Astrocyte of the spinal cord (primary cell): ENCODE measurements at regions not wholly inside any gene's neighbourhood (a gene's known extent, or its start where the extent isn't known, plus 50 kb on each side); places are given as distances from the start of the nearest gene placed in this dataset.
A peak's percentile ranks its signal among the peaks of the same experiment; 100 is the strongest.

ENCODE experiments used
- DNase-seq: peaks from one replicate; pipeline ENCODE4 v3.0.0; 2011; ENCODE audit warnings: low read depth, low spot score
- H3K4me3 ChIP-seq: 2 replicates; pipeline ENCODE4 v1.5.1; 2011; ENCODE audit warnings: low read depth, mild to moderate bottlenecking, low read length, moderate library complexity
- in situ Hi-C: cut with HindIII; loops from 2 replicates; pipeline ENCODE4 v1.10.0; 2017; ENCODE audit warnings: low sequenced_read_pairs
- TF ChIP-seq, protein P1 (sequence below): IDR thresholded peaks from 2 replicates; pipeline ENCODE4 v1.5.1; 2012; ENCODE audit warnings: low read depth, mild to moderate bottlenecking, low read length, inconsistent platforms

DNA sequence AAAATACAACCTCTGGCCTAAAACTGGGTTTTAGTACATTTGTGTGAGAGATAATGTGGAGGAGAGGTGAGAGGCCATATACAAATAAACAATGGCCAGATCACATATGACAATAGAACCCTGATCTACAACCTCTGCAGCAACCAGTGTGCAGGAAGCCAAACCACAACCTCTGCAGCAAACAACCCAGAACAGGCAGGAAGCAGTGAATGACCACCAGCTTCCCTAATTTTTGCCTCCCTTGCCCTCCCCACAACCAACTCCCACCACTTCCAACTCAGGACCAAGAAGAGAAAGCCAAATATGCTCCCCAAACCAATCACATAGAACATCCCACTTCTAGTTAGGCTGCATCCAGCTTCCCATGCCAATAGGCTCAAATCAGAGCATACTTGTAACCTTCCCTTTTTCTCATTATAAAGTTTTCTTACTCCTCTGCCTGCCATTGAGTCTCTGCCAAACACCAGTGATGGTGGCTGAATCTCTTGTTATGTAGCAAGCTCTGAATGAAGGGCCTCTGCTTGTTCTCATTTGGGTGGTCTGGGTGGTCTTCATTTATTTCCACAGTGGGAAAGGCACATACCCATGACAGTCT lies 102.6 kb upstream of the GAP43 start:
- DNase-seq, result no peak
- H3K4me3 ChIP-seq, result no peak overlapping the region
- TF ChIP-seq, protein P1, sequence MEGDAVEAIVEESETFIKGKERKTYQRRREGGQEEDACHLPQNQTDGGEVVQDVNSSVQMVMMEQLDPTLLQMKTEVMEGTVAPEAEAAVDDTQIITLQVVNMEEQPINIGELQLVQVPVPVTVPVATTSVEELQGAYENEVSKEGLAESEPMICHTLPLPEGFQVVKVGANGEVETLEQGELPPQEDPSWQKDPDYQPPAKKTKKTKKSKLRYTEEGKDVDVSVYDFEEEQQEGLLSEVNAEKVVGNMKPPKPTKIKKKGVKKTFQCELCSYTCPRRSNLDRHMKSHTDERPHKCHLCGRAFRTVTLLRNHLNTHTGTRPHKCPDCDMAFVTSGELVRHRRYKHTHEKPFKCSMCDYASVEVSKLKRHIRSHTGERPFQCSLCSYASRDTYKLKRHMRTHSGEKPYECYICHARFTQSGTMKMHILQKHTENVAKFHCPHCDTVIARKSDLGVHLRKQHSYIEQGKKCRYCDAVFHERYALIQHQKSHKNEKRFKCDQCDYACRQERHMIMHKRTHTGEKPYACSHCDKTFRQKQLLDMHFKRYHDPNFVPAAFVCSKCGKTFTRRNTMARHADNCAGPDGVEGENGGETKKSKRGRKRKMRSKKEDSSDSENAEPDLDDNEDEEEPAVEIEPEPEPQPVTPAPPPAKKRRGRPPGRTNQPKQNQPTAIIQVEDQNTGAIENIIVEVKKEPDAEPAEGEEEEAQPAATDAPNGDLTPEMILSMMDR, result no peak
- in situ Hi-C loops, result no loop called here

DNA sequence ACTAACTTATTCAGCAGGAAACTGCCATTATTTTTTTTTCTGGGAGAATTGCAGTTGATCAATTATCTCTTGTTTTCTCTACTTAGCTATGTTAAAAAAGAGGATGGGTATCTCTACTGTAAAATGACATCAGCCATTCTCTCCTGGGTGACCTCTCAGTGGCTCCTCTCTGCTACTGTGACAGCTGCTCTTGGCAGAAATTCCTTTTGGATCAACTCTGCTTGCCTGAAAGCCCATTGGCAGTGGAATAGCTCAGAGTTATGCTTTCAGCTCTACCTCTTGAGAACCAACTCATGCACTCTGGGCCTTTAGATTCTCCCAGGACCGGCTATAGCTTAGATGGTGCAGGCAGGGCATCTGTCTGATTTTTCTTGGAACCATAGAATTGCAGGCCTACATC lies 99.9 kb upstream of the GAP43 start:
- TF ChIP-seq, protein P1, result no peak
- in situ Hi-C loops, result no loop called here
- no peak overlapping the region for H3K4me3 ChIP-seq
- DNase-seq, result no peak

DNA sequence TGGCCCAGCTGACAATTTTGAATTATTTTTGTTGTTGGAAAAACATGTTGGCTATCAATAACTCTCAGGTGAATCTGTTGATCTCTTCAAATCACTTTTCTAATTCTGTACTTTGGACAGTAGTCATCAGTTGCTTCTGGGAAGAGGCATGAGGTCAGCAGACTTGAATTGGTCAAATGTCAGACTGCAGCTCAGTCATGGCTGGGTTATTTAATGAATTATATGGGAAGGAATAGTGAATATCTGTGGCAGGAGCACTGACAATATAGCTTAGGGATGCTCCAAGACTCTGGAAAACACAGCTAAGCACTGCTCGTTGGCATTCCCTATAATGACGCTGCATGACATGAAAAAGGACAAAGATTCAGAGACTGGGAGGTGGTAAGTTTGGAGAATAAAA lies 98.8 kb upstream of the GAP43 start:
- no peak for DNase-seq
- TF ChIP-seq, protein P1, result no peak
- H3K4me3 ChIP-seq, result no peak overlapping the region
- in situ Hi-C loops, result no loop called here

DNA sequence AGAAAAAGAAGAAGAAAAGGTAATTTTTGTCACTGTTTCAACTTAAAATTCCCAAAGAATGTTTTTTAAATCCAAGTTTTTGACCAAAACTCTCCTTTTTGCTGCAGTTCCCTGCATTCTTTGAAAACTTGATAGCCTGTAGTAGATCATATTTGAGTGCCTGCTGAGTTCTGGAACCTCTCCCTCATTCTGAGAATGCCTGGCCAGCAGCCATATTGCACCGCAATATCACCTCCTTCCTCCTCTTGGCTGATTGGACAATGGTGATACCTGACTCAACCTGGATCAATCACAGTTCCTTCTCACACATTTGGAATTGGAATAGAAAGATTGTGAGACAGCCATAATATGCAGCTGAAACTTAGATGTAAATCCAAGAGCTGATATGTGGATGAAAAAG lies 97.6 kb upstream of the GAP43 start:
- TF ChIP-seq, protein P1, result no peak
- in situ Hi-C loops, result no loop called here
- no peak overlapping the region for H3K4me3 ChIP-seq
- peak; percentile 39 for DNase-seq

DNA sequence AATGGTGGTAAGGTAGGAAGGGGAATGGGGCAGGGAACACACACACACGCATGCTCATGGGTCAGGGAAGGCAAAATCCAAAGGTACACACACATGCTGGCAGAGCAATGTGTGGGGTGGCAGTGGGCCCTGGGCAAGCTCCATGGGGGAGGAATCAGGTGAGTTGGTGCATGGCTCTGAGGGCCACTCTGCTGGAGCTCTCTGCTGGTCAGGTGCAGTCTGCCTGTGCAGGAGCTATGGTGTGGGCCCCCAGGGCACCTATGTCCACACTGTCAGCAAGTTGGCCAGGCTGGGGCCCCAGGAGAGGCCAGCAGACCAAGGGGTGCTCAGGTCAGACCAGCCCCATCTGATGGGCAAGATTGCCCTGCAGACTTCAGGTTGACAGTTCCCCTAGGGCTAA lies 90.1 kb upstream of the GAP43 start:
- no peak overlapping the region for H3K4me3 ChIP-seq
- TF ChIP-seq, protein P1, result no peak
- in situ Hi-C loops, result no loop called here
- DNase-seq, result no peak

DNA sequence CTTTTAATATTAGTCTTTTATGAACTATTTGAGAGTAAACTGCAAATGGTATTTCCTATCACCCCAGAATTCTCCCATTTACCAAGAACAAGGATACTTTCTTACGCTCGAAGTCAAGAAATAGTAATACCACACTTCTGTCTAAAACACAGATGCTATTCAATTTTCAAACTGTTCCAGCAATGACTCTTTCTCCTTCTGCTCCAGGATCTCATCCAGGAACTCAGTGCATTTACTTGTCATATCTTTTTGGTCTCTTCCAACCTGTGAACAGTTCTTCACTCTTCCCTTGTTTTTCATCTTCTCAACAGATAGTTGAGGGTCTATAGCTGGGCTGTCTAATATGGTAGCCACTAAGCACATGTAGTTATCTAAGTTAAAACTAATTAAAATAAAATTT lies 87.1 kb upstream of the GAP43 start:
- no peak for DNase-seq
- TF ChIP-seq, protein P1, result no peak
- in situ Hi-C loops, result no loop called here
- no peak overlapping the region for H3K4me3 ChIP-seq

DNA sequence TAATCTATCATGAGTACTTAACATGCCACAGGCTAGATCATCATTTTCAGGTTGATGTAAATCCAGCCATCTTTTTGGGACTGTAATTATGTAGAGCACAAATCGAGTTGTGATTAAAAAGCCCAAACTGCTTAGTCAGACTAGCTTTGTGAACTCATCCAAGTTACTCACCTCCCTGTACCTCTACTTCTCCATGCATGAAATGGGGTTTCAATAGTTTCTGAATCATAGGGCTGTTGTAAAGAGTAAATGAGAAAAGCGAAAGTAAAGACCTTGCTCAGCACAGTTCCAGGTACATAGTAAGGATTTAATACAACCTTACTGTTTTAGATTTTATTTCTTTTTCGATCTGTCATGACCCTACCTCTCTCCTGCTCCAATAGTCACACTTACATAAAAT lies 85.6 kb upstream of the GAP43 start:
- no peak for DNase-seq
- no peak overlapping the region for H3K4me3 ChIP-seq
- in situ Hi-C loops, result no loop called here
- TF ChIP-seq, protein P1, result no peak
